ENCODE measurements at regions not wholly inside any gene's neighbourhood (a gene's known extent, or its start where the extent isn't known, plus 50 kb on each side); places are given as distances from the start of the nearest gene placed in this dataset.

- ChIA-PET POLR2A (interaction anchor here (0.5 kb wide), 1 partner anchor 328 kb away, joined by 5 read pairs; no protein-coding TSS in a partner anchor), CTCF (ENCODE audit: unreplicated experiment) (no interaction called here)
- Histone ChIP-seq H3K4me3 (ENCODE audit: low read depth, low read length, poor library complexity, severe bottlenecking) (no peak overlapping the region), H3K36me3 (ENCODE audit: insufficient read depth, low read length) (no peaks in the 10 kb centered on the region), H3K79me2 (ENCODE audit: insufficient read depth, low read depth, low read length) (no peaks in the 10 kb centered on the region), H3K4me1 (ENCODE audit: insufficient read depth, low read length, poor library complexity, severe bottlenecking) (no peaks in the 10 kb centered on the region), H3K9me2 (ENCODE audit: insufficient read depth, low read length) (no peaks in the 10 kb centered on the region), H3K4me2 (ENCODE audit: low read length) (no peak overlapping the region), H4K20me1 (ENCODE audit: insufficient read depth, low read length) (no peaks in the 10 kb centered on the region), H2AFZ (ENCODE audit: low read length) (no peak overlapping the region), H3K9me3 (ENCODE audit: low read length) (no peaks in the 10 kb centered on the region), H3K27ac (ENCODE audit: low read depth, low read length, poor library complexity, severe bottlenecking) (no peak overlapping the region)
- DNase-seq (ENCODE audit: low spot score) = no peak
- intact Hi-C loops (cut with micrococcal nuclease; ENCODE audit: unreplicated experiment) = no loop called here
- TF ChIP-seq, protein P1, sequence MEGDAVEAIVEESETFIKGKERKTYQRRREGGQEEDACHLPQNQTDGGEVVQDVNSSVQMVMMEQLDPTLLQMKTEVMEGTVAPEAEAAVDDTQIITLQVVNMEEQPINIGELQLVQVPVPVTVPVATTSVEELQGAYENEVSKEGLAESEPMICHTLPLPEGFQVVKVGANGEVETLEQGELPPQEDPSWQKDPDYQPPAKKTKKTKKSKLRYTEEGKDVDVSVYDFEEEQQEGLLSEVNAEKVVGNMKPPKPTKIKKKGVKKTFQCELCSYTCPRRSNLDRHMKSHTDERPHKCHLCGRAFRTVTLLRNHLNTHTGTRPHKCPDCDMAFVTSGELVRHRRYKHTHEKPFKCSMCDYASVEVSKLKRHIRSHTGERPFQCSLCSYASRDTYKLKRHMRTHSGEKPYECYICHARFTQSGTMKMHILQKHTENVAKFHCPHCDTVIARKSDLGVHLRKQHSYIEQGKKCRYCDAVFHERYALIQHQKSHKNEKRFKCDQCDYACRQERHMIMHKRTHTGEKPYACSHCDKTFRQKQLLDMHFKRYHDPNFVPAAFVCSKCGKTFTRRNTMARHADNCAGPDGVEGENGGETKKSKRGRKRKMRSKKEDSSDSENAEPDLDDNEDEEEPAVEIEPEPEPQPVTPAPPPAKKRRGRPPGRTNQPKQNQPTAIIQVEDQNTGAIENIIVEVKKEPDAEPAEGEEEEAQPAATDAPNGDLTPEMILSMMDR (conservative IDR thresholded peaks at IDR 0.05; ENCODE audit: low read length) = no peak
- no peak for TF ChIP-seq EZH2phosphoT487 (IDR thresholded peaks at IDR 0.05; ENCODE audit: borderline replicate concordance, low read depth, low read length)
- BruUV-seq (replicated peaks) = no TSS peak
Measured at GRCh38 chr7:25786936-25787335, 365.1 kb upstream of the NFE2L3 start.

DNA sequence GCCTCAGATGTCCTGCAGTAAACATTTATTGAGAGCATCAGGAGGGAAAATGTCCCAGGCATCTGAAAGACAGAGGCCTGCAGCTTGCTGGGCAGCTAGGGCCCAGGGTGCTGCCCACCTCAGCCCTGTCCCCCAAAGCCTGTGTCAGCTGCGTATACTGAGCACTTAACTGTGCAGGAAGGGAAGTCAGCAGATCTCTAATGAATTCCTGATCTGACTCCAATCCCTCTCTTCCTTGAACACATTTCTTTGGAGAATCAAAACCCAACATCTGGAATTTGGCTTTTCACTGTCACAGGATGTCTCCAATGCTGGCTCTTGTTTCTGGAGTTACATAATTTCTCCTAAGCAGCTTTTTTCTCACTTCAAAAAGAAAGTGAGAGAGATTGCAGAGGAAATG, 364.7 kb upstream of the NFE2L3 start:
- H3K4me3 ChIP-seq (ENCODE audit: low read depth, low read length, poor library complexity, severe bottlenecking) = no peak overlapping the region
- H3K79me2 ChIP-seq (ENCODE audit: insufficient read depth, low read depth, low read length) = no peaks in the 10 kb centered on the region
- intact Hi-C loops (cut with micrococcal nuclease; ENCODE audit: unreplicated experiment) = no loop called here
- POLR2A ChIA-PET = interaction anchor here (0.5 kb wide), 1 partner anchor 328 kb away, joined by 5 read pairs; no protein-coding TSS in a partner anchor
- no TSS peak for BruUV-seq (replicated peaks)
- H3K27ac ChIP-seq (ENCODE audit: low read depth, low read length, poor library complexity, severe bottlenecking) = no peak overlapping the region
- H3K36me3 ChIP-seq (ENCODE audit: insufficient read depth, low read length) = no peaks in the 10 kb centered on the region
- CTCF ChIA-PET (ENCODE audit: unreplicated experiment) = no interaction called here
- TF ChIP-seq, protein P1 (conservative IDR thresholded peaks at IDR 0.05; ENCODE audit: low read length) = no peak
- no peak for TF ChIP-seq EZH2phosphoT487 (IDR thresholded peaks at IDR 0.05; ENCODE audit: borderline replicate concordance, low read depth, low read length)
- H4K20me1 ChIP-seq (ENCODE audit: insufficient read depth, low read length) = no peaks in the 10 kb centered on the region
- H2AFZ ChIP-seq (ENCODE audit: low read length) = no peak overlapping the region
- H3K9me3 ChIP-seq (ENCODE audit: low read length) = no peaks in the 10 kb centered on the region
- H3K4me1 ChIP-seq (ENCODE audit: insufficient read depth, low read length, poor library complexity, severe bottlenecking) = no peaks in the 10 kb centered on the region
- H3K9me2 ChIP-seq (ENCODE audit: insufficient read depth, low read length) = no peaks in the 10 kb centered on the region
- no peak for DNase-seq (ENCODE audit: low spot score)
- H3K4me2 ChIP-seq (ENCODE audit: low read length) = no peak overlapping the region

DNA sequence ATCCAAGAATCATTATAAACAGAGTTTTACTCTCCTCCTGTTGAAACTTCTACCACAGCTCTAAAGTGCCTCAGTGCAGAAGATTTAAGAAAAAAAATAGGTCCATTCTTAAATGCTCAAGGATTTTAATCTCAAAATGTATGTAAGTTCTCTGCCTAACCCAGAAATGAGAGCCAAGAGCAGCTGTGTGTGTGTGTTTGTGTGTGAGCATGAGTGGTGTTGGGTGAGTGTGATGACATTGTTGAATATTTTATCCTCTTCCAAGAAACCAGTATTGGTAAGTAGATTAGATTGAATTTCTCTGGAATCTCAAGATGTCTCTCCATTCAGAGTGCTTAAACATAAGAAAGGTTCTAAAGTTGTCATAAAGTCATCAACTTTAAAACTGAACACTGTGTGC, 363.6 kb upstream of the NFE2L3 start:
- H4K20me1 ChIP-seq (ENCODE audit: insufficient read depth, low read length) = no peaks in the 10 kb centered on the region
- intact Hi-C loops (cut with micrococcal nuclease; ENCODE audit: unreplicated experiment) = no loop called here
- no peaks in the 10 kb centered on the region for H3K79me2 ChIP-seq (ENCODE audit: insufficient read depth, low read depth, low read length)
- ChIA-PET POLR2A (no interaction called here), CTCF (ENCODE audit: unreplicated experiment) (no interaction called here)
- no TSS peak for BruUV-seq (replicated peaks)
- no peaks in the 10 kb centered on the region for H3K4me1 ChIP-seq (ENCODE audit: insufficient read depth, low read length, poor library complexity, severe bottlenecking)
- no peak overlapping the region for H3K4me2 ChIP-seq (ENCODE audit: low read length)
- TF ChIP-seq, protein P1 (conservative IDR thresholded peaks at IDR 0.05; ENCODE audit: low read length) = no peak
- no peak for TF ChIP-seq EZH2phosphoT487 (IDR thresholded peaks at IDR 0.05; ENCODE audit: borderline replicate concordance, low read depth, low read length)
- H3K27ac ChIP-seq (ENCODE audit: low read depth, low read length, poor library complexity, severe bottlenecking) = no peak overlapping the region
- DNase-seq (ENCODE audit: low spot score) = no peak
- no peaks in the 10 kb centered on the region for H3K9me2 ChIP-seq (ENCODE audit: insufficient read depth, low read length)
- no peaks in the 10 kb centered on the region for H3K36me3 ChIP-seq (ENCODE audit: insufficient read depth, low read length)
- no peak overlapping the region for H3K4me3 ChIP-seq (ENCODE audit: low read depth, low read length, poor library complexity, severe bottlenecking)
- no peak overlapping the region for H2AFZ ChIP-seq (ENCODE audit: low read length)
- H3K9me3 ChIP-seq (ENCODE audit: low read length) = no peaks in the 10 kb centered on the region

All from OCI-LY7 (cell line).